ENCODE measurements at regions not wholly inside any gene's neighbourhood (a gene's known extent, or its start where the extent isn't known, plus 50 kb on each side); places are given as distances from the start of the nearest gene placed in this dataset.

DNA sequence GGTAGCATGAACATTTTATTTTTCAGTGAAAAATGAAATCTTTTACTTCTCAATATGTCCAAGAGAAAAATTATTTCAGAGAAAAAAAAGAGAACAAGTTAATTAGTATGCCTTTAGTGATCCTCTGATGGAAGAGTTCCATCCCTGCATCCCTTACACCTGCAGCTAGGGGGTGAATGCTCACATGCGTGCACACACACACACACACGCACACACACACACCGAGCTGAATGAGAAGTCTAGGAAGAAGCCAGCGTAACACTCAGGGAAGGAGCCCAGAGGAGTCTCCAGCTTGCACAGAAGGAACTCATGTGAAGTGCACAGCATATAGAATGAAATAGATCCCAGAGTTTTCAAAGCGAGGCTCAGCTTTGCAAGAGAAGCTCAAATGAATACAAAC, 510.5 kb downstream of the IRS2 start:
- no peak for DNase-seq
- Histone ChIP-seq H3K36me3 (no peaks in the 10 kb centered on the region), H3K4me3 (no peak overlapping the region), H3K27ac (no peak overlapping the region), H3K4me1 (ENCODE audit: insufficient read depth) (peaks cover 2% of the 10 kb centered on the region), H3K27me3 (no peaks in the 10 kb centered on the region), H3K9me3 (no peaks in the 10 kb centered on the region)
- intact Hi-C loops (cut with DNase I), result no loop called here
- WGBS, 3 donors, result 81 to 88% (median 85%) methylated on average over 5 of the region's 5 CpGs
- TF ChIP-seq EP300 (IDR thresholded peaks at IDR 0.05), result no peak
- TF ChIP-seq POLR2A (IDR thresholded peaks at IDR 0.05), result no peak
- TF ChIP-seq CTCF (IDR thresholded peaks at IDR 0.05), result no peak

GRCh38 chr13:109275139-109275745, 511.1 kb downstream of the IRS2 start:
- no peak for DNase-seq
- Histone ChIP-seq H3K4me3 (no peak overlapping the region), H3K4me1 (ENCODE audit: insufficient read depth) (peaks cover 2% of the 10 kb centered on the region), H3K27me3 (no peaks in the 10 kb centered on the region), H3K27ac (no peak overlapping the region), H3K36me3 (no peaks in the 10 kb centered on the region), H3K9me3 (no peaks in the 10 kb centered on the region)
- intact Hi-C loops (cut with DNase I), result no loop called here
- 78 to 91% (median 87%) methylated on average over 11 of the region's 11 CpGs for WGBS, 3 donors
- TF ChIP-seq POLR2A (IDR thresholded peaks at IDR 0.05) (no peak), EP300 (IDR thresholded peaks at IDR 0.05) (no peak), CTCF (IDR thresholded peaks at IDR 0.05) (no peak)

DNA sequence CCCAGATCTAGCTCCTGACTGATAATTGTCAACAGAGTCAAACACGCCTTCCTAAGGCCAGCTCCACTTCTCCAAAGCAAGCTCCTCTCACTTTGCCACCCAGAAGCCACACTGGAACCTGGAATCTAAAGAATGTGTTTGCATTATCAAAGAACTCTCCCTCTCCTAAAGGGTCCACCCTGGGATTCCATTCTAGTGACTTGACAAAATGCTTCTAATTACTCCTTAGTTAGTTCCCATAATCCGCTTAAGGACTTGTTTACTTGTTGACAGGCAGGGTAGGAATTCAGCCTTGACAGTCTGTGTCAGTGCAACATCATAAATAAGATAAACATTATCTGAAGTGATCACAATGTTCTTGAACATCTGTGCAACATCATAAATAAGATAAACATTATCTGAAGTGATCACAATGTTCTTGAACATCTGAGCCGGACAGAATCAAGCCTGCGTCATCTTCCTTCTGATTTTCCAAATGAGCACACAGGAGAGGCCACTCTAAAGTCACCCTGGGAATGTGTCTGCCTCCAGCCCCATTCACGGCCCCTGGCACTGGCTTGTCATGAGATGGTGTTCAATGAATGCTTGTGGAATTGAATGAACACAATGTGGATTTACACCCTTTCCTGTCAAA, 512.1 kb downstream of the IRS2 start:
- H3K27me3 ChIP-seq, result no peaks in the 10 kb centered on the region
- no peaks in the 10 kb centered on the region for H3K9me3 ChIP-seq
- intact Hi-C loops (cut with DNase I), result no loop called here
- no peak for DNase-seq
- H3K4me3 ChIP-seq, result no peak overlapping the region
- H3K4me1 ChIP-seq (ENCODE audit: insufficient read depth), result peaks cover 2% of the 10 kb centered on the region
- no peak overlapping the region for H3K27ac ChIP-seq
- TF ChIP-seq CTCF (IDR thresholded peaks at IDR 0.05) (no peak), POLR2A (IDR thresholded peaks at IDR 0.05) (no peak), EP300 (IDR thresholded peaks at IDR 0.05) (no peak)
- 26 to 40% (median 39%) methylated on average over 5 of the region's 5 CpGs for WGBS, 3 donors
- no peaks in the 10 kb centered on the region for H3K36me3 ChIP-seq

GRCh38 chr13:109273326-109273751, 513.0 kb downstream of the IRS2 start:
- intact Hi-C loops (cut with DNase I), result no loop called here
- DNase-seq, result no peak
- no peaks in the 10 kb centered on the region for H3K36me3 ChIP-seq
- H3K27ac ChIP-seq, result no peak overlapping the region
- H3K4me1 ChIP-seq (ENCODE audit: insufficient read depth), result peaks cover 2% of the 10 kb centered on the region
- no peak overlapping the region for H3K4me3 ChIP-seq
- WGBS, 3 donors, result 61 to 82% (median 67%) methylated on average over 3 of the region's 3 CpGs
- H3K9me3 ChIP-seq, result no peaks in the 10 kb centered on the region
- TF ChIP-seq POLR2A (IDR thresholded peaks at IDR 0.05) (no peak), CTCF (IDR thresholded peaks at IDR 0.05) (no peak), EP300 (IDR thresholded peaks at IDR 0.05) (no peak)
- H3K27me3 ChIP-seq, result no peaks in the 10 kb centered on the region
